ENCODE measurements at regions not wholly inside any gene's neighbourhood (a gene's known extent, or its start where the extent isn't known, plus 50 kb on each side); places are given as distances from the start of the nearest gene placed in this dataset.
"Not testable (repeated sequence)": the region's sequence is repeated elsewhere in the genome, so short reads cannot be mapped to it uniquely, and the experiment has no call there.

- TF ChIP-seq ZNF274 (IDR thresholded peaks at IDR 0.05; ENCODE audit: low read depth, low read length); SUZ12 (IDR thresholded peaks at IDR 0.05; ENCODE audit: extremely low read depth, insufficient read depth, insufficient read length): not testable (repeated sequence)
Observed at GRCh38 chr4:118575726-118576125, 109.5 kb upstream of the METTL14 start.
